HG03469 (cell line): ENCODE measurements at regions not wholly inside any gene's neighbourhood (a gene's known extent, or its start where the extent isn't known, plus 50 kb on each side); places are given as distances from the start of the nearest gene placed in this dataset.
"Not testable (repeated sequence)": the region's sequence is repeated elsewhere in the genome, so short reads cannot be mapped to it uniquely, and the experiment has no call there.

Source experiments
- ATAC-seq: cut with Tn5 transposase; IDR thresholded peaks from one replicate; pipeline ENCODE4 v1.9.1; 2021; ENCODE audit warnings: mild to moderate bottlenecking, moderate library complexity, moderate number of reproducible peaks; ENCODE audit not compliant: unreplicated experiment

DNA sequence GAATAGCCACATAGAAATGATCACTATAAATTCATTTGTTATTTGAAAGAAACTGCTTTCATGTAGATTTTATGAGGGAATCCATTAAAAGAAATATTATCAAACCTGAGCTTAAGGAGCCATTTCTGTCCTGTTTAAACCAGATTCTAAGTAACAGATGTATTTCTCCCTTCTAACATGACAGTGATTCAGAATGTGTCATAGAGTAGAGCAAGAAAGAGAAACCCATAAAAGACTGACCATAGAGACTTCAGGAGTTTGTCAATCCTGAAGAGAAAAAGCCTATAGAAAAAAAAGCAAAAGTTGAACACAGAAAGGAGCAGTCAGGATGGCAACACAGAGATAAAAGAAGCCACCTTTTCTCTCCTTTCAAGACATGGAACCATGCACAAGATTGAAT is 390.6 kb downstream of the PRIM2 start:
- ATAC-seq, result not testable (repeated sequence)

DNA sequence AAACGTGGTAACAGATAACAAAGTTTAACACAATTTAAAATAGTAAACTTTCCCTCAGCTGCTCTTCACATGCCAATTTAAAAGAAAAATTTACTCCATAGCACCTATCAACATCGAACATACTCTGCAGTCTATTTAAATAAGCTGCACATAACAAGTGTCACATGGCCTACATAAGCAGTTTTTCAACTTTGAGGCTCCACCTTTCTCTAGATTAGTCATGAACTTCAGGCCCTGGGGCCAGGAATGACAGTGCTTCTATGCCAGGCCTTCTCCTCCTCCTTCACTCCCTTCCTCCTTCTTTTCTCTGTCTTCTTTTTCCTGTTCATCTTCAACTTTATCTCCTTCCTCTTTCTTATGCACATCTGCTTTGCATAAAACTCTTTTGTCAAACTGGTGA is 405.1 kb downstream of the PRIM2 start:
- ATAC-seq, result not testable (repeated sequence)

DNA sequence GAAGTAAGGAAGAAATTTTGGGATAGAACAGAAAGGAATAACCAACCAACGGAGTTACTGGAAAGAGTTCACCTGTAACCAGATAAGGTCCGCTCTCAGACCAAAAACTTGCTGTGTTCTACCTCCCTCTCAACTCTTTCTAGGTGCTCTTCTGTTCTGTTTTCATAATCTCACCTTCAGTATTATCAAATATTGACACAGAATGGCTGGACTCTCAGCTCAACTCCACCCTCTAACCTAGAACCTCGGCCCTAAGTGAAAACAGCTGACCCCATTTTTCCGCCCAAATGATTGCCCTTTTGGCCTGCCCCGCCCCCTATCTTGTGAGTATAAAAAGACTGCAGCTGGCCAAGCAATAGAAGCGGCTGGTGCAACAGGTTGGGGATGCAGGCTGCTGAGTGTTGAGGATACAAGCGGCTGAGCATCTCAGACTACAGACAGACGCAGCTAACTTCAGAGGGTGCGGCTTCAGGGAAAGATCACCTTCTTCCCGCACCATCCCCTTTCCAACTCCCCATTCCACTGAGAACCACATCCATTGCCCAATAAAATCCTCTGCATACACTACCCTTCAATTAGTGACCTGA is 406.5 kb downstream of the PRIM2 start:
- ATAC-seq, result not testable (repeated sequence)

DNA sequence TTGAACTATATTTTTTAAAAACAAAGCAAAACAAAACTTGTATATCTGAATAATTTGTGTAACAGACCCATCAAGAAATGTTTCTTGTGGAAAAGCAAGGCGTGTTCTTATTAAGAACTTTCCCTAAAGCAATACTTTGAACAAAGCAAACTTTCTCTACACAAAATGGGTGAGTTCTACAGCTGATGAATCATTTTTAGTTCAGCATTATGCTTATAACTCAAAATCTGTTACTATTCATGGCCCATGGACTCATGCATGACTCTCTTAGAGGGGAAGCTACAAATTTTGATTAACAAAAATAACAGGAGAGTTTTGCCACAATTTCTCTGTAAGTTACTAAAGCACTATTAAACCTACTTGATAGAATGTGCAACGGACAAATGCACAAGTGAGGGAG is 412.0 kb downstream of the PRIM2 start:
- not testable (repeated sequence) for ATAC-seq

DNA sequence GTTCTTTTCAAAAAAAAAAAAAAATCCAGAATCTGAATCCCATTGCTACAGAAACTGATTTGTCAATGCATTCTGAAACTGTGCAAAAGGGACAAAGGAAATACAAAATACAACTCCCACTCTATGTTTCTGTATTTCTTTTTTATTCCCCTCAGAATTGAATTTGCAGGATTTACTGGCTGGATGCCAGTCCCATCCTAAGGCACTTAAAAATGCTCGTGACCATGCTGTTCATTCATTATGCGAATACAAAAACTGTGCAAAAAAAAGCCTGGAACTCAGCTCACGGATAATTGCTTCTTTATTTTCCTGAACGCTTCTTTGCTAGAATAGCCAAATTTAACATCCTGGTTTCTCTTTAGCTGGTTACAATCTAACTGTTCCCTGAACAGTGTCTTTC is 413.3 kb downstream of the PRIM2 start:
- ATAC-seq, result not testable (repeated sequence)

DNA sequence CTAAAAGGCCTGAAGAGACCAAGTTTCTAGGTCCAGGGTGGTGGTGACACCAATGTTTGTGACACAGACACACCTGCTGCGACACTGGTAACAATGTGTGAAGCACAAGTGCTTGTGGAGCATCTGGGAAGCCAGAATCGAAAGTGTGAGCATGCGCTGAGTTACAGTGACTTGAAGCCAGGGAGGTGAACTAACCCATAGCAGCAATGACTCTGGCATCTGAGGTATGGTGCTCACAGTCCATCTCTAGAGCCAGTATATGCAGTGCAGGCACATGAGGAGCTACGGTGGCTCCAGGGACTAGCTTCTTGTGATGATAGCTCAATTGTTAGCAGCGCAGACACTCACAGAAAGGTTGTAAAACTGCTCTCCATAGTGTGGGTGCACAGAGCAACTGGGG is 430.3 kb downstream of the PRIM2 start:
- not testable (repeated sequence) for ATAC-seq

DNA sequence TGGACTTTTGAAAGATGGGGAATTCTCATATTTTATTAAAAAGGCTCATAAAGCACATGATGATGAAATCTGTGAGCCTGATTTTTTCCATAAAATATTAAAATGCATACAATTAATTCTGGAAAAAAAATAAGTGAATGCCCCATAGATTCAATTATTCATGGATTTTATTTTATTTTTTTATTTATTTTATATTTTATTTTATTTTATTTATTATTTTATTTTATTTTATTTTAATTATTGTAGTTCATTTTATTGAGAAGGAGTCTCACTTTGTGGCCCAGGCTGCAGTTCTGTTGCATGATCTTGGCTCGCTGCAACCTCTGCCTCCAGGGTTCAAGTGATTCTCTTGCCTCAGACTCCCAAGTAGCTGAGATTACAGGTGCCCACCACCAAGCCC is 442.4 kb downstream of the PRIM2 start:
- not testable (repeated sequence) for ATAC-seq

DNA sequence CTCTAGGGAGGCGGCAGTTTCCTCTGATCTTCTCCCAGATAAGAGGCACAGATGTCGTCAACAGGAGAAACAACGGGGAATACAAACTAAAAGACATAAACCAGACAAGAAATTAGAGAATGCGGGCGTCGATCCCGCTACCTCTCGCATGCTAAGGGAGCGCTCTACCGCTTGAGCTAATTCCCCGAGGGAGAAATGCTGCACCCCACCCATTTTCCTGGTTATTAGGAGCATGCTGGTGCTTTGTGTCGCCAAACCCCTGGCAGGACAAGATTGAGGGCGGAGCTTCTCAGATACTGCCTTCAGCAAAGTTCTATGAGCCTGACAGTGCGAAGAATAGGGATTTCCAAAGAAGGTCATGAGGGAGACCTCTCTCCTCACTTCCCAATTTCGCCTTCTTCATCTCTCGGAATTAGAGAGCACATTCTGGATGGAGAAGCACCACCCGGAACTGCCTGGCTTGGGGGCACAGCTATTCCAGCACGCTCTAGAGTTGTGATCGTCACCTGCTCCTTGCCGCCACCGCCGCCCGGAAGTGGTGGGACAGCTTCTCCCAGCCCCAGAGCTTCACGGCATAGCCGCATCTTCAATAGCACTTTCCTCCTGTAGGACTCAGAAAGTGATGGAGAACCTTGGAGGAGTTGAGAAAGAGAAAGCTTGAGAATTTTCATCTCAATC is 475.4 kb downstream of the PRIM2 start:
- ATAC-seq, result not testable (repeated sequence)

DNA sequence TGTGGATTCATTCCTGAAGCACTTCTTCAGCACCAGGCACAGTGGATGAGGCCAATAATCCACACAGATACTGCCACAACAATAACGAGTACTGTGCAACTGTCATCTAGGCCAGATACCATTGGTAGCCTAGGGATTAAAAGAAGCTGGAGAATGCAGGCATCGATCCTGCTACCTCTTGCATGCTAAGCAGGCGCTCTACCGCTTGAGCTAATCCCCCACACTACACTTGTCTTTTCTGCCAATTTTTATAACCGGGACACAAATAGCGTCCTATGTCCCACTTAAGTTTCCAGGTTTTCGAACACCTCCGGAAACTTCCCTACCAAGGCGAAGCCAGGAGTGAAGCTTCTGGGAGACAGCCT is 475.9 kb downstream of the PRIM2 start:
- ATAC-seq, result not testable (repeated sequence)

DNA sequence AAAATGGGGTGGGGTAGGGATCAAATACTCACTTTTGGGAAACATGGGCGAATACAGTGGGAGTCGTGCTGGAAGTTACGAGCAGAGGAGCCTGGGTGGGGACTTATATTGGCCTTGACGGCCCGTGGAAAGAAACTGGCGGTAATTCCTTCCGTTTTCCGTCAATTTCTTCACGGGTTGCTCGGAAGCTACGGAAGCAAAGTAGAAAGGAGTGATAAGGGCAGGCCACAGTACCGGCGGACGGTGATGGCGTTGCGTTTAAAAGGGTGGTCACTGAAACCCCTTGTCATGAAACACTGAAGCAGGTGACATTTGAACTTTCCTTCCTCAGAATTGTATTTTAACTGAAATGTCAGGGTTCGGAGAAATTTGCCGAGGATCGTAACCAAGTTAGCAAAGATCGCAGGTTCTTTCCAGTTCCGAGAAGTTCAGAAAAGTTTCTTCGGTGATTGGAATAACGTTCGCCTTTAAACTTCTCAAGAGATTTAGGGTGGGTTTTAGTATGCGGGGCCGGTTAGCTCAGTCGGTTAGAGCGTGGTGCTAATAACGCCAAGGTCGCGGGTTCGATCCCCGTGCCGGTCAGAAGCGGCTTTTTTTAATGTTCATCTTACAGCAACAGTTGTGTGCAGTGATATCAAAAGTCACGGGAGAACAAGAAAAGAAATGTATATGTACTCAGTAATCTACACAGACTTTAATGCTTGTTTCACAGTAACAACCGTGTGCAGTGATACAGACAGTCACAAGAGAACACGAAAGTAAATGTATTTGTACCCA is 482.5 kb downstream of the PRIM2 start:
- ATAC-seq, result not testable (repeated sequence)

DNA sequence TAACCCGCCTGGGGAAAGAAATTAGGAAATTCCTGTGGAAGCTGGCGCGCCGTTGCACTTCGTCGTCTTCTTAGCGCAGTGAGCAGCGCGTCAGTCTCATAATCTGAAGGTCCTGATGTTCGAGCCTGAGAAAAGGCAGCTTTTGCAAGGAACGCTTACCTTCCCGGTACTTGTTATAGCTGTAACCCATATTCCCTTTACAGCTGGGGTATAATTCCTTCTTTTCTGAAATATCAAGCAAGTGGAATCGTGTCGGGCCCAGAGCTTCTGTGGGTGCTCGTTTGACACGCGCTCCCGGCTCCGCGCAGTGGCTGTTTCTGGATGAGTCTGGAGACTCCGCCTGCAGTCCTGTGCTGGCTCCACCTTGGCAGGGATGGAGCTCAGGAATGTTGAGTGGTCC is 491.2 kb downstream of the PRIM2 start:
- ATAC-seq, result not testable (repeated sequence)

DNA sequence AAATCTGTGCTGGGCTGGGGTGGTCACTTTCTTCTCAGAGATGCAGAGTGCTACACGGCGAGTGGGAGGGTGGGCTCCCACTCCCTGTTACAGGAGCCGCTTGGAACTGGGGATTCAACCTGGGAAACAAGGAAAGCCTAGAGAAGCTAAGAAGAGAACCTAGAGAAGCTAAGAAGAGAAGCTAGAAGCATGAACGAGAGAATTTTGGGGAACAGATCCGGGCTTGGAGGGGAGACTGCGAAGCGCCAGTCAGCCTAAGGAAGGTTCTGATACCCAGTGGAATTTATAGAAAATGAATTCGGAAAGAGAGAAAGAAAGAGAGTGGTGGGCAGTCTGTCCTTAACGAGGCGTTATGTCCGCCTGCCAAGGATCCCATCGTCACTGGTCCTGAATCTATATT is 492.0 kb downstream of the PRIM2 start:
- ATAC-seq, result not testable (repeated sequence)

DNA sequence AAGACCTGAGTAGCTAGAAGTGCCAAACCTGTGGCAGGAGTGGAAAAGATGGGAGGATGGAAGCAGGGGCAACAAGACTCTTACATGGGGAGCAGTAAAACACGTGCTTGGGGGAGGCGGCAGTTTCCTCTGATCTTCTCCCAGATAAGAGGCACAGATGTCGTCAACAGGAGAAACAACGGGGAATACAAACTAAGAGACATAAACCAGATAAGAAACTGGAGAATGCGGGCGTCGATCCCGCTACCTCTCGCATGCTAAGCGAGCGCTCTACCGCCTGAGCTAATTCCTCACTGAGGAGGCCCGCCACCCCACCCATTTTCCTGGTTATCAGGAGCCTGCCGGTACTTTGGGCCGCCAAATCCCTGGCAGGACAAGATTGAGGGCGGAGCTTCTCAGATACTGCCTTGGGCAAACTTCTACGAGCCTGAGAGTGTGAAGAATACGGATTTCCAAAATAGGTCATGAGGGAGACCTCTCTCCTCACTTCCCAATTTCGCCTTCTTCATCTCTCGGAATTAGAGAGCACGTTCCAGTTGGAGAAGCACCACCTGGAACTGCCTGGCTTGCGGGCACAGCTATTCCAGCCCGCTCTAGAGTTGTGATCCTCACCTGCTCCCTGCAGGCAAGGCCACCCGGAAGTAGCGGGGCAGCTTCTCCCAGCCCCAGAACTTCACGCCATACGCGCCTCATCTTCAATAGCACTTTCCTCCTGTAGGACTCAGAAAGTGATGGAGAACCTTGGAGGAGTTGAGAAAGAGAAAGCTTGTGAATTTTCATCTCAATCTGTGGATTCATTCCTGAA is 496.0 kb downstream of the PRIM2 start:
- not testable (repeated sequence) for ATAC-seq

DNA sequence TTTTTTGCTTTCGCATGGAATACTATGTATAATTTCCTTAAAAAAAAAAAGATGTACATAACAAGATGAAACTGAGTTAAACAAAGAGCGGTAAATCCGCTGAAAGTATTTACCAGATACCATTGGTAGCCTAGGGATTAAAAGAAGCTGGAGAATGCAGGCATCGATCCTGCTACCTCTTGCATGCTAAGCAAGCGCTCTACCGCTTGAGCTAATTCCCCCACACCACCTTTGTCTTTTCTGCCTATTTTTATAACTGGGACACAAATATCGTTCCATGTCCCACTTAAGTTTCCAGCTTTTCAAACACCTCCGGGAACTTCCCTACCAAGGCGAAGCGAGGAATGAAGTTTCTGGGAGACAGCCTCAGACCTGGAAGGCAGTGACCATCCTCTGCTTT is 498.4 kb downstream of the PRIM2 start:
- ATAC-seq, result not testable (repeated sequence)

DNA sequence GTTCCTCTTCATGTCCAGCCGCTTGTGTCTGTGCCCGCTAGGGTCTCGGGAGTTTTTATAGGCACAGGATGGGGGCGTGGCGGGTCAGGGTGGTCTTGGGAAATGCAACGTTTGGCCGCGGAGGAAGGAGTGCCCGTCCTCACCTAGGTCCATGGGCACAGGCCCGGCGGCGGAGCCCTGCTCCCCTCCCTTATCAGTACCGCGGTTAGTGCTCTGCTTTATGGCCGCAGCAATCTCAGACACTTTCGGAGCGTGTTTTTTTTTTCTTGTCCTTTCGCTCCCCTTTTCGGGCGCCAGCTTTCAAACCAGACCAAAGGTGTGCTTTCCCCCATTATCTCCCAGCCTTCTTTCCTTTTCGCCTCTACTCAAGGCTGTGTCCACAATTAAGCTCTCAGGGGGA is 503.9 kb downstream of the PRIM2 start:
- ATAC-seq, result not testable (repeated sequence)

DNA sequence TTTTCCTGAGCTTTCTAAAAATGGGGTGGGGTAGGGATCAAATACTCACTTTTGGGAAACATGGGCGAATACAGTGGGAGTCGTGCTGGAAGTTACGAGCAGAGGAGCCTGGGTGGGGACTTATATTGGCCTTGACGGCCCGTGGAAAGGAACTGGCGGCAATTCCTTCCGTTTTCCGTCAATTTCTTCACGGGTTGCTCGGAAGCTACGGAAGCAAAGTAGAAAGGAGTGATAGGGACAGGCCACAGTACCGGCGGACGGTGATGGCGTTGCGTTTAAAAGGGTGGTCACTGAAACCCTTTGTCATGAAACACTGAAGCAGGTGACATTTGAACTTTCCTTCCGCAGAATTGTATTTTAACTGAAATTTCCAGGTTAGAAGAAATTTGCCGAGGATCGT is 505.0 kb downstream of the PRIM2 start:
- ATAC-seq, result not testable (repeated sequence)

DNA sequence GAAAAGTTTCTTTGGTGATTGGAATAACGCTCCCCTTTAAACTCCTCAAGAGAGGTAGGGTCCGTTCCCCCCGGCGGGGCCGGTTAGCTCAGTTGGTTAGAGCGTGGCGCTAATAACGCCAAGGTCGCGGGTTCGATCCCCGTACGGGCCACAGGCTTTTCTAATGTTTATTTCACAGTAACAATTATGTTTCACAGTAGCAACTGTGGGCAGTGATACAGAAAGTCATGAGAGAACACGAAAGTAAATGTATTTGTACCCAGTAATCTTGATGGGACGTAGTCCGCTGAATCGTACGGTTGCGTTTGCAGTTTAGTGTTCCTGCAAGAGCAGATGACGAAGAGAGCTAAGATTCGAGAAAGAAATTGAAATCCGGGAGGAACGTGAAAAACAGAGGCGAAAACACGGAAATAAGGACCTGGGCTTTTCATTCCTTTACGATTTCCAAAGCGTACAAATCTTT is 505.5 kb downstream of the PRIM2 start:
- ATAC-seq, result no peak

DNA sequence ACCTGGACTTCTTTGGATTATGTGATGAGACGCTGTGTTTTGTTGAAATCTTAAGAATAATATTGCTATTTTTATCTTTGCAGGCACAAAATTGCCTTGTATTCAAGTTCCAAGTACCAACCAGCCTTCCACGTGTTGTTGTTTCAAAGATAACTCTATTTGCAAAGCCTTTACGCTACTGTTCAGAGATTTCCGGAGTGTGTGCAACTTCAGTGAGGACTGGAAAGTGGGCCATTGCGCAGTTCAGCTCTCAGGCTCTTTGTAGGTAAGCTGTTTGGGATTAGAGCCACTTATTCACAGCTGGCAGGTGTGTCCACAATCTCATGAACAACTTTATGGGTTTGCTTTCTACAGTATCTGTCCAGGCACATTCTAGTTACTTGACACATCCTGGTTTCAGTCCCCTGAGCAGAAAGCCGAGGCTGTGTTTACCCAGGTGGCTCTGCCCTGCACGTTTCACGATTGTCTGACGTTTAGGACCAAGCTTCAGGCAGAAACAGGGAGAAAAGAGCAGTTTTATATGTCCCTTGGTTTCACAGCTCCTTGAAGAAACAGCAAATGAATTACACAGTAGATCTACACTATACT is 520.3 kb downstream of the PRIM2 start:
- not testable (repeated sequence) for ATAC-seq

DNA sequence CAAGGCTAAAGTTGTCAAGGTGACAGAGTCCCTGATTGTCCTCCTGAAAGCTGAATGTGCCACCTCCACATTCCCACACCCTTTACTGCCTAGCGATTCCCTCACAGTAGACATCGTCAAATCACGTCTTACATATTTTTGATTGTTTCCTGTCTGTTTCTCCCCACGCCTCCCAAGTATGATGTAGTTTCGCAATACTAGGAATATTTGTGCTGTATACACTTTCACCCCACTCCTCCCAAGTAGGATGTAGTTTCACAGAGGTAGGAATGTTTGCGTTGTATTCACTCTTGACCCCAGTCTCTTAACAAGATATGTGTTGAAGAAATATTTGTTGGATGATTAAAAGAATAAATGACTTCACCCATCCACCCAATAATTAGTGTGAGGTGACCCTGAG is 524.1 kb downstream of the PRIM2 start:
- ATAC-seq, result not testable (repeated sequence)

DNA sequence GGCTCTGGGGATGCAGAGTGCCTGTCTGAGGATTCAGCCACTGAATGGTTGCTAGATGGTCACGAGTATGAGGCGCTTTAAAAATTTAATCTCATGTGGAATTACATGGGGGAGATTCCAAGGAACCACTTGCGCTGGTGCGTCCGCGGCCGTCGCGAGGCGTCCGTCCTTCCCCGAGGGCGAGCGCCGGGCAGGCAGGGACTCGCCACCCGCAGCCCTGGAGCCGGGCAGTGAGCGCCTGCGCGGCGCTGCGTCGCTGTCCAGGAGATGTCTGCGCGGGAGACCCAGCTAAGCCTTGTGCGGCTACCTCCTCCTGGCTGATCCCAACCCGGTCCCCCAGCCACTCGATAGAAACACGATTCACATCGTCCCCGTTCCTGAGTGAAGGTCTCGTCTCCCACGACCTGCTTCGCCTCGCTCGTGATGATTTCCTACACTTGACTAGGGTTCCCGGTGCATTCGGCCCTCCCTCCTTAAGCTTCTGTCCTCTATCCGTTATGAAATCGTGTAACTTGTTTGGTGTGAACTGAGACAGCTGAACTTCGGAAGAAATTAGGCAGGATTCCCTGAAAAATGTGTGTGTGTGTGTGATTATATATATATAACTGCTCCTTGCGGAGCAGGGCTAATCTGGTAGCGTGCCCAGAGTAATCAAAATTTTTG is 536.4 kb downstream of the PRIM2 start:
- not testable (repeated sequence) for ATAC-seq
